ENCODE measurements at regions not wholly inside any gene's neighbourhood (a gene's known extent, or its start where the extent isn't known, plus 50 kb on each side); places are given as distances from the start of the nearest gene placed in this dataset.

DNA sequence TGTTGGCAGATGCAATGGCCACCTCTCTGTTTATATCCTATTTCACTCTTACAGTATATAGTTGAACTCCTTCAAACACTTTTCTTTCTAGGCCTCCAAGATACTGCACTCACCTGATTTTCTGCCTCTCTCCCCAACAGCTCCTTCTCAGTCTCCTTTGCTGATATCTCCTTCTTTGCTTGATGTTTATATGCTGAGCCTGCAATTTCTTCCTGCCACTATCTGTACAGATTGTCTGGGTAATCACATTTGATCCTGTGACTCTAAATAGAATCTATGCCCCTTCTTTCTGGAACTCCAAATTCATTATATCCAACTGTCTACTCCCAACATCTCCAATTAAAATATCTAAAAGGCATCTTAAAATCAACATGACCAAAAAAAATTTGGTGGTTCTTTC is 165.5 kb upstream of the PFN2 start:
- TF ChIP-seq, protein P1, sequence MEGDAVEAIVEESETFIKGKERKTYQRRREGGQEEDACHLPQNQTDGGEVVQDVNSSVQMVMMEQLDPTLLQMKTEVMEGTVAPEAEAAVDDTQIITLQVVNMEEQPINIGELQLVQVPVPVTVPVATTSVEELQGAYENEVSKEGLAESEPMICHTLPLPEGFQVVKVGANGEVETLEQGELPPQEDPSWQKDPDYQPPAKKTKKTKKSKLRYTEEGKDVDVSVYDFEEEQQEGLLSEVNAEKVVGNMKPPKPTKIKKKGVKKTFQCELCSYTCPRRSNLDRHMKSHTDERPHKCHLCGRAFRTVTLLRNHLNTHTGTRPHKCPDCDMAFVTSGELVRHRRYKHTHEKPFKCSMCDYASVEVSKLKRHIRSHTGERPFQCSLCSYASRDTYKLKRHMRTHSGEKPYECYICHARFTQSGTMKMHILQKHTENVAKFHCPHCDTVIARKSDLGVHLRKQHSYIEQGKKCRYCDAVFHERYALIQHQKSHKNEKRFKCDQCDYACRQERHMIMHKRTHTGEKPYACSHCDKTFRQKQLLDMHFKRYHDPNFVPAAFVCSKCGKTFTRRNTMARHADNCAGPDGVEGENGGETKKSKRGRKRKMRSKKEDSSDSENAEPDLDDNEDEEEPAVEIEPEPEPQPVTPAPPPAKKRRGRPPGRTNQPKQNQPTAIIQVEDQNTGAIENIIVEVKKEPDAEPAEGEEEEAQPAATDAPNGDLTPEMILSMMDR (IDR thresholded peaks at IDR 0.05), result no peak
- TF ChIP-seq POLR2A (IDR thresholded peaks at IDR 0.05), result no peak
